Effector memory CD4-positive, alpha-beta T cell (primary cell): ENCODE measurements at regions not wholly inside any gene's neighbourhood (a gene's known extent, or its start where the extent isn't known, plus 50 kb on each side); places are given as distances from the start of the nearest gene placed in this dataset.

Experiments used
- DNase-seq, 3 donors: peaks; one replicate each; pipeline ENCODE4 v3.0.0-alpha.2; 2020
- H3K27ac ChIP-seq: 2 replicates; pipeline ENCODE4 v1.7.0; 2013; ENCODE audit warnings: mild to moderate bottlenecking, low read length, moderate library complexity; ENCODE audit not compliant: insufficient read depth, poor library complexity, severe bottlenecking
- H3K27me3 ChIP-seq: replicated peaks from 2 replicates; pipeline ENCODE4 v1.7.0; 2013; ENCODE audit warnings: mild to moderate bottlenecking, low read length; ENCODE audit not compliant: insufficient read depth, control insufficient read depth, poor library complexity, severe bottlenecking
- H3K36me3 ChIP-seq: 2 replicates; pipeline ENCODE4 v1.7.0; 2013; ENCODE audit warnings: mild to moderate bottlenecking, low read length, moderate library complexity; ENCODE audit not compliant: control insufficient read depth, insufficient read depth
- H3K4me1 ChIP-seq: 2 replicates; pipeline ENCODE4 v1.7.0; 2013; ENCODE audit warnings: low read length, mild to moderate bottlenecking; ENCODE audit not compliant: control insufficient read depth, insufficient read depth, poor library complexity, severe bottlenecking
- H3K4me3 ChIP-seq: 2 replicates; pipeline ENCODE4 v1.7.0; 2013; ENCODE audit warnings: low read length, low read depth, mild to moderate bottlenecking; ENCODE audit not compliant: insufficient read depth, poor library complexity, severe bottlenecking
- H3K9me3 ChIP-seq: 2 replicates; pipeline ENCODE4 v1.7.0; 2013; ENCODE audit warnings: mild to moderate bottlenecking, low read length, moderate library complexity; ENCODE audit not compliant: control insufficient read depth

- Histone ChIP-seq H3K4me1 (no peaks in the 10 kb centered on the region), H3K36me3 (no peaks in the 10 kb centered on the region), H3K9me3 (no peaks in the 10 kb centered on the region), H3K27ac (no peak overlapping the region), H3K27me3 (no peaks in the 10 kb centered on the region), H3K4me3 (no peak overlapping the region)
- DNase-seq = no peak
Measured at GRCh38 chr10:105359708-105360107, 718.6 kb downstream of the SORCS3 start.

DNA sequence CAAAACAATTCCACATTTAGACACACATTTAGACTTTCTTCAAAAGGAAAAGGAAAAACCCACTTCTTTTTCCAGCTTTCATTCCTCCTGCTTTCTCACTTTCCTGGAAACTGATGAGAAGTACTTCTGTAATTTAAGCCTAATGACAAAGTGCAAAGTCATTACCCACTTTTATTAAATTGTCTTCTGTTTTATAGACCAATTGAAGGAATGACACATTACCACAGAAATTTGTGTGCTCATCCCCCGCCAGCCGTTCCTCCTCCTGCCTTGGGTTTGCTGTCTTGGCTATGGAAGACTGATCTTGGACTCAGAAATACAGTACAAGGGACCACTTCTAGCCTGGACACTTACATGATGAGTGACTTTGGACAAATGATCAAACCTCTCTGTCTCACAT lies 717.8 kb downstream of the SORCS3 start:
- DNase-seq = no peak
- Histone ChIP-seq H3K27me3 (no peaks in the 10 kb centered on the region), H3K4me1 (no peaks in the 10 kb centered on the region), H3K9me3 (no peaks in the 10 kb centered on the region), H3K36me3 (no peaks in the 10 kb centered on the region), H3K27ac (no peak overlapping the region), H3K4me3 (no peak overlapping the region)

- Histone ChIP-seq H3K27me3 (no peaks in the 10 kb centered on the region), H3K9me3 (no peaks in the 10 kb centered on the region), H3K4me3 (no peak overlapping the region), H3K36me3 (no peaks in the 10 kb centered on the region), H3K27ac (no peak overlapping the region), H3K4me1 (no peaks in the 10 kb centered on the region)
- no peak for DNase-seq
Measured at GRCh38 chr10:105356626-105357025, 715.5 kb downstream of the SORCS3 start.

GRCh38 chr10:105354010-105354409 lies 712.9 kb downstream of the SORCS3 start:
- no peaks in the 10 kb centered on the region for H3K4me1 ChIP-seq
- H3K4me3 ChIP-seq = no peak overlapping the region
- H3K27ac ChIP-seq = no peak overlapping the region
- no peaks in the 10 kb centered on the region for H3K9me3 ChIP-seq
- DNase-seq = no peak
- H3K36me3 ChIP-seq = no peaks in the 10 kb centered on the region
- no peaks in the 10 kb centered on the region for H3K27me3 ChIP-seq

DNA sequence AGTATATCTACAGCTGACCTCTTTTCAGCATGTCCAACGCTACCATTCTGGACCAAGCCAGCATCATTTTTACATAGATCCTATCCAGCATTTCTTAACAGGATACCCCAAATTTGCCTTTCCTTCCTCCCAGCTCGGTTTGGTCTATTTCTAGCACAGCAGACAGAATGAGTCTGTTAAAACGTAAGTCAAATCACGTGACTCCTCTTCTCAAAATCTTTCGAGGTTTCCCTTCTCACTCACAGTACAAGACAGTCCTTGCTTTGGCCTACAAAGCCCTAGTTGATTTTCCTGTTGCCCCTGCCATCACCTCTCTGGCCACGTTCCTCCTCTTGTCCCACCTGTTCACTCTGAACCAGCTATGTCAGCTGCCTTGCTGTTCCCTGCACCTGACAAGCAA lies 711.7 kb downstream of the SORCS3 start:
- no peaks in the 10 kb centered on the region for H3K9me3 ChIP-seq
- DNase-seq = no peak
- no peak overlapping the region for H3K4me3 ChIP-seq
- H3K27me3 ChIP-seq = no peaks in the 10 kb centered on the region
- no peaks in the 10 kb centered on the region for H3K36me3 ChIP-seq
- H3K27ac ChIP-seq = no peak overlapping the region
- no peaks in the 10 kb centered on the region for H3K4me1 ChIP-seq

GRCh38 chr10:105352281-105352680 lies 711.2 kb downstream of the SORCS3 start:
- no peak overlapping the region for H3K4me3 ChIP-seq
- DNase-seq = no peak
- no peaks in the 10 kb centered on the region for H3K4me1 ChIP-seq
- H3K36me3 ChIP-seq = no peaks in the 10 kb centered on the region
- no peaks in the 10 kb centered on the region for H3K9me3 ChIP-seq
- H3K27ac ChIP-seq = no peak overlapping the region
- no peaks in the 10 kb centered on the region for H3K27me3 ChIP-seq

- Histone ChIP-seq H3K4me1 (no peaks in the 10 kb centered on the region), H3K9me3 (no peaks in the 10 kb centered on the region), H3K27ac (no peak overlapping the region), H3K36me3 (no peaks in the 10 kb centered on the region), H3K4me3 (no peak overlapping the region), H3K27me3 (no peaks in the 10 kb centered on the region)
- DNase-seq = no peak
Measured at GRCh38 chr10:105351187-105351586, 710.1 kb downstream of the SORCS3 start.

GRCh38 chr10:105347487-105347886 lies 706.4 kb downstream of the SORCS3 start:
- no peaks in the 10 kb centered on the region for H3K36me3 ChIP-seq
- no peaks in the 10 kb centered on the region for H3K4me1 ChIP-seq
- H3K27me3 ChIP-seq = no peaks in the 10 kb centered on the region
- no peak for DNase-seq
- H3K27ac ChIP-seq = no peak overlapping the region
- H3K9me3 ChIP-seq = no peaks in the 10 kb centered on the region
- no peak overlapping the region for H3K4me3 ChIP-seq

GRCh38 chr10:105342606-105343005 lies 701.5 kb downstream of the SORCS3 start:
- Histone ChIP-seq H3K36me3 (no peaks in the 10 kb centered on the region), H3K4me1 (no peaks in the 10 kb centered on the region), H3K9me3 (no peaks in the 10 kb centered on the region), H3K27me3 (no peaks in the 10 kb centered on the region), H3K4me3 (no peak overlapping the region), H3K27ac (no peak overlapping the region)
- DNase-seq = no peak

- Histone ChIP-seq H3K4me1 (no peaks in the 10 kb centered on the region), H3K36me3 (no peaks in the 10 kb centered on the region), H3K27ac (no peak overlapping the region)
Measured at GRCh38 chr10:105339669-105340068, 698.6 kb downstream of the SORCS3 start.

More at GRCh38 chr10:105339669-105340068, 698.6 kb downstream of the SORCS3 start:
- H3K27me3 ChIP-seq = no peaks in the 10 kb centered on the region
- no peak for DNase-seq
- no peak overlapping the region for H3K4me3 ChIP-seq
- H3K9me3 ChIP-seq = no peaks in the 10 kb centered on the region
